Effector memory CD8-positive, alpha-beta T cell (primary cell): ENCODE measurements at regions not wholly inside any gene's neighbourhood (a gene's known extent, or its start where the extent isn't known, plus 50 kb on each side); places are given as distances from the start of the nearest gene placed in this dataset.
"Not testable (repeated sequence)": the region's sequence is repeated elsewhere in the genome, so short reads cannot be mapped to it uniquely, and the experiment has no call there.

Experiments
- ATAC-seq: fragments of 150-1000 bp; cut with Tn5 transposase; replicated peaks from 2 replicates; pipeline ENCODE4 v1.10.0; 2021; ENCODE audit warnings: mild to moderate bottlenecking, moderate library complexity
- DNase-seq, 3 experiments: peaks; one replicate each; pipeline ENCODE4 v3.0.0; 2021
- H3K27ac Mint-ChIP-seq, 2 donors: one replicate each; pipeline ENCODE4 v1.8.0; 2022; ENCODE audit warnings: mild to moderate bottlenecking in 2 of 2, mixed read lengths in 2 of 2, moderate library complexity in 2 of 2
- H3K27me3 Mint-ChIP-seq, 2 donors: one replicate each; pipeline ENCODE4 v1.8.0; 2022; ENCODE audit warnings: mixed read lengths in 2 of 2
- H3K36me3 Mint-ChIP-seq: one replicate; pipeline ENCODE4 v1.8.0; 2022; ENCODE audit warnings: mild to moderate bottlenecking, moderate library complexity, mixed read lengths; ENCODE audit not compliant: insufficient read depth
- H3K4me1 Mint-ChIP-seq, 2 donors: one replicate each; pipeline ENCODE4 v1.8.0; 2022; ENCODE audit warnings: low read depth in 2 of 2, mixed read lengths in 2 of 2
- H3K4me3 Mint-ChIP-seq, 2 donors: one replicate each; pipeline ENCODE4 v1.8.0; 2022; ENCODE audit warnings: mild to moderate bottlenecking in 2 of 2, mixed read lengths in 2 of 2, moderate library complexity in 2 of 2
- H3K9me3 Mint-ChIP-seq, 2 donors: one replicate each; pipeline ENCODE4 v1.8.0; 2022; ENCODE audit warnings: mixed read lengths in 2 of 2

GRCh38 chr14:83184531-83184930, 1650.9 kb upstream of the SEL1L start:
- peaks cover 3% of the 10 kb centered on the region for H3K36me3 Mint-ChIP-seq
- no peaks in the 10 kb centered on the region for H3K4me1 Mint-ChIP-seq
- no peak overlapping the region for H3K27ac Mint-ChIP-seq
- no peaks in the 10 kb centered on the region for H3K27me3 Mint-ChIP-seq
- DNase-seq (no peak), ATAC-seq (no peak)
- H3K9me3 Mint-ChIP-seq = peaks cover 10 to 12% of the 10 kb centered on the region in 2 donors
- H3K4me3 Mint-ChIP-seq = no peak overlapping the region

DNA sequence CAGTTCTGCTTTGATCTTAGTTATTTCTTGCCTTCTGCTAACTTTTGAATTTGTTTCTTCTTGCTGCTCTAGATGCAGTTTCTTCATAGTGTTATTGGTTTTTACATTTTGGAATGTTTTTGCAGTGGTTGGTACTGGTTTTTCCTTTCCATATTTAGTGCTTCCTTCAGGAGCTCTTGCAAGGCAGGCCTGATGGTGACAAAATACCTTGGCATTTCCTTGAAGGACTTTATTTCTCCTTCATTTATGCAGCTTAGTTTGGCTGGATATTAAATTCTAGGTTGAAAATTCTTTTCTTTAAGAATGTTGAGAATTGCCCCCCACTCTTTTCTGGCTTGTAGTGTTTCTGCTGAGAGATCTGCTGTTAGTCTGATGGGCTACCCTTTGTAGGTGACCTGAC, 1654.7 kb upstream of the SEL1L start:
- not testable (repeated sequence) for ATAC-seq, H3K27me3 Mint-ChIP-seq, H3K36me3 Mint-ChIP-seq, DNase-seq, H3K4me1 Mint-ChIP-seq, H3K27ac Mint-ChIP-seq, H3K4me3 Mint-ChIP-seq
- H3K9me3 Mint-ChIP-seq = peaks cover 10 to 31% of the 10 kb centered on the region in 2 donors

- ATAC-seq (no peak), DNase-seq (no peak)
- Mint-ChIP-seq H3K27me3 (no peaks in the 10 kb centered on the region), H3K9me3 (peaks cover 10 to 21% of the 10 kb centered on the region in 2 donors), H3K36me3 (no peaks in the 10 kb centered on the region), H3K4me3 (no peak overlapping the region), H3K4me1 (no peaks in the 10 kb centered on the region), H3K27ac (no peak overlapping the region)
Measured at GRCh38 chr14:83196236-83196635, 1662.6 kb upstream of the SEL1L start.

DNA sequence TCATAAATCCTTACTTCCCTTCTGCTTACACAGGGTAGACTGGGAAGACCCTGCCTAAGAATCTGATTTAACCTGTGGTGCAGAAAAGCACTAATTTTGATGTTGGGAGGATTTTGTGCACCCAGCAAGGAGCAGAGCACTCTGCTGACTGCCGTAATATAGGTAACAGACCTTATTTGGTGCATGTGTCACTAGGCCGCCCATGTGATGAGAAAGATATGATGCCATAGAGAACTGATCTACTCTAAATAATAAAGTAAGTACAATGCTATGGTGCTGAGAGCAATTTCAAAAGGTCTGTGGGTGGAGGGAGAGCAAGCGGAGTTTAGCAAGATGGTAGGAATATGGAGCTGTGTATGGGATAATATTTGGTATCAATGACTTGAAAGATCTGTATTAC, 1663.6 kb upstream of the SEL1L start:
- Mint-ChIP-seq H3K4me3 (no peak overlapping the region), H3K27ac (no peak overlapping the region), H3K4me1 (no peaks in the 10 kb centered on the region), H3K36me3 (no peaks in the 10 kb centered on the region), H3K27me3 (no peaks in the 10 kb centered on the region), H3K9me3 (peaks cover 10% of the 10 kb centered on the region in 2 donors)
- DNase-seq (no peak), ATAC-seq (no peak)

DNA sequence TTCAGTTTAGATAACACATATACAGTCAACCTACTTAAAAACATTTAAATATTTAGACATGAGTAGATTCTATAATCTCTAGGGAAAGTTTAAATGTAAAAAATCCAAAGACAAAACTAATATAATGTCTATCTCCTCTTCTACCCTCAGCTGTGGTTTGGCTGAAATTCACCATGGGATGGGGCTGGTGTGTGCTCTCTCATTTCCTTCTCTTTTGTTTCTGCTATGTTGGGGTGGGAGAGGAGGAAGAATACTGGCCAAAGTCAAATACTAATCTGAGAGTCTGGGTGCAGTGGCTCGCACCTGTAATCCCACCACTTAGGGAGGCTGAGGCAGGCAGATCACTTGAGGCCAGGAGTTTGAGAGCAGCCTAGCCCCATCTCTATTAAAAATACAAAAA, 1673.9 kb upstream of the SEL1L start:
- H3K9me3 Mint-ChIP-seq = peaks cover 0 to 2% of the 10 kb centered on the region in 2 donors
- DNase-seq (no peak), ATAC-seq (no peak)
- H3K27ac Mint-ChIP-seq = no peak overlapping the region
- H3K4me1 Mint-ChIP-seq = no peaks in the 10 kb centered on the region
- no peaks in the 10 kb centered on the region for H3K36me3 Mint-ChIP-seq
- H3K27me3 Mint-ChIP-seq = no peaks in the 10 kb centered on the region
- H3K4me3 Mint-ChIP-seq = no peak overlapping the region

DNA sequence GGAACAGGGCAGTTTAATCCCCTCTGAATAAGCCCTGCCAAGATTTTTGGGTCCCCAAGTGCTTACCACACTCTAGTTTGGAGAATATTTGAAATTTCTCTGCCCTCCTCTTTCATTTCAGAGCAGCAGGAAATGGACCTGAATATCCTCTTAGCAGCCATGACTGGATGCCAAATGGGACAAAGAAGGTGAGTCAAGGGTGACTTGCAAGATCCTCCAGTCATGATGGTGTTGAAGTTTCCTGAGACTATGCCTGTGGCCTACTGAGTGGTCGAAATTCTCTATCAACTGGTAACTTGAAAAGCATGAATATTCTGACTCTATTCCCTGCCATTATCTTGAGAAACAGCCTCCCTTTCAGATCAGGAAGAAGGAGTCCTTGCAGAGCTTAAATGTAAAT, 1674.7 kb upstream of the SEL1L start:
- Mint-ChIP-seq H3K36me3 (no peaks in the 10 kb centered on the region), H3K4me1 (no peaks in the 10 kb centered on the region), H3K27ac (no peak overlapping the region), H3K27me3 (no peaks in the 10 kb centered on the region), H3K9me3 (peaks cover 7 to 8% of the 10 kb centered on the region in 2 donors), H3K4me3 (no peak overlapping the region)
- ATAC-seq (no peak), DNase-seq (no peak)

GRCh38 chr14:83217492-83217891, 1683.8 kb upstream of the SEL1L start:
- ATAC-seq = no peak
- Mint-ChIP-seq H3K9me3 (peaks cover 13 to 40% of the 10 kb centered on the region in 2 donors), H3K27me3 (no peaks in the 10 kb centered on the region), H3K4me3 (no peak overlapping the region), H3K4me1 (no peaks in the 10 kb centered on the region), H3K36me3 (no peaks in the 10 kb centered on the region), H3K27ac (no peak overlapping the region)
- no peak for DNase-seq

DNA sequence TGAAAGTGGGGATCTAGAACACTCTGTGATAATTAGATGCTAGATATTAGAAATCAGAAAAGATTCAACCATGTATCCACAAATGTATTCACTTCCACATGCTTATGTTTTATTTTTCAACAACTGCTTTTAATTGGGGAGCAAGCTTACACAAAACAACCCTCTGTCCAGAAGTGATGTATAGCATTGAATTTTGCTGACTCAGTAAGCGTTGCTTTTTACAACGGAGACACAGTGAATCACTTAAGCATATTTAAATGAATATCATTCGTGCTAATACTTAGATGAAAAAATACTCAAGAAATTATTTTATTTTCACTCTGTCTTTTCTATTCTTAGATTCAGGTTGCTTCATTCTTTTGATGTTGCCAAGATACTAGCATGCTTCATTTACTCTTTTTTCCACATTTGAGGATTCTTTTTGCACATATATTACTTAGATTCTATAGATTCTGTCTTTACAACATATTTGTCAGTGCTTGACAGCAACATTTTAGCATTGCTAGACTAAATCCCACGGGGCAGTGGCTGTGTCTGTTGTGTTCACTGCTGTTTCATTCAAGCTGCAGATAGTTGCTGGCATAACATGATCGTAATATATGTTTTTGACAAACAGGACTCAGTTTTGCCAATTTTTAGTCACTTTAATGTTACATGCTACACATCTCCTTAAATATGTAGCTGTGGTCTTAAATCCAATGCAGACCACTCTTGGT, 1714.4 kb upstream of the SEL1L start:
- ATAC-seq = no peak
- Mint-ChIP-seq H3K4me3 (no peak overlapping the region), H3K27me3 (no peaks in the 10 kb centered on the region), H3K27ac (no peak overlapping the region), H3K9me3 (peaks cover 2 to 12% of the 10 kb centered on the region in 2 donors), H3K4me1 (no peaks in the 10 kb centered on the region), H3K36me3 (no peaks in the 10 kb centered on the region)
- no peak for DNase-seq

DNA sequence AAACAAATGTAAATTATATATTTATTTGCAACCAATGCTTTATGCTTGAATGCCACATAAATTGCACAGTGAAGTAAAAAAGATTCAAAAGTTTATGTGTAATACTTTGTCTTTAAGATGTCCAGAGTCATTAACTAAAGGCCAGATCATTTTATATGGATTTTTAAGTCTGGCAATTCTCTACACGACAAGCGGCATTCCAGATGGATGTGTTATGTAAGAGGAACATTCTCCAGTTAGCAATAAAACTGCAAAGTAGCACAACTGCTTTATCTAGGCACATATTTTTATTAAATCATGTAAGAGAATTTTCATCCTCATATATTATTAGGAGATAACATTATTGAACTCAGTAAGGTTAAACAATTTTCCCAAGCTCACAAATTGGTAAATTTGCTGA, 1717.7 kb upstream of the SEL1L start:
- no peak for DNase-seq
- H3K27me3 Mint-ChIP-seq = no peaks in the 10 kb centered on the region
- peaks cover 0 to 17% of the 10 kb centered on the region in 2 donors for H3K9me3 Mint-ChIP-seq
- no peaks in the 10 kb centered on the region for H3K36me3 Mint-ChIP-seq
- no peak for ATAC-seq
- no peak overlapping the region for H3K27ac Mint-ChIP-seq
- no peak overlapping the region for H3K4me3 Mint-ChIP-seq
- no peaks in the 10 kb centered on the region for H3K4me1 Mint-ChIP-seq

GRCh38 chr14:83253870-83254269, 1720.2 kb upstream of the SEL1L start:
- DNase-seq (no peak), ATAC-seq (no peak)
- H3K9me3 Mint-ChIP-seq = peaks cover 0 to 17% of the 10 kb centered on the region in 2 donors
- no peak overlapping the region for H3K4me3 Mint-ChIP-seq
- H3K4me1 Mint-ChIP-seq = no peaks in the 10 kb centered on the region
- H3K27ac Mint-ChIP-seq = no peak overlapping the region
- H3K36me3 Mint-ChIP-seq = no peaks in the 10 kb centered on the region
- no peaks in the 10 kb centered on the region for H3K27me3 Mint-ChIP-seq

DNA sequence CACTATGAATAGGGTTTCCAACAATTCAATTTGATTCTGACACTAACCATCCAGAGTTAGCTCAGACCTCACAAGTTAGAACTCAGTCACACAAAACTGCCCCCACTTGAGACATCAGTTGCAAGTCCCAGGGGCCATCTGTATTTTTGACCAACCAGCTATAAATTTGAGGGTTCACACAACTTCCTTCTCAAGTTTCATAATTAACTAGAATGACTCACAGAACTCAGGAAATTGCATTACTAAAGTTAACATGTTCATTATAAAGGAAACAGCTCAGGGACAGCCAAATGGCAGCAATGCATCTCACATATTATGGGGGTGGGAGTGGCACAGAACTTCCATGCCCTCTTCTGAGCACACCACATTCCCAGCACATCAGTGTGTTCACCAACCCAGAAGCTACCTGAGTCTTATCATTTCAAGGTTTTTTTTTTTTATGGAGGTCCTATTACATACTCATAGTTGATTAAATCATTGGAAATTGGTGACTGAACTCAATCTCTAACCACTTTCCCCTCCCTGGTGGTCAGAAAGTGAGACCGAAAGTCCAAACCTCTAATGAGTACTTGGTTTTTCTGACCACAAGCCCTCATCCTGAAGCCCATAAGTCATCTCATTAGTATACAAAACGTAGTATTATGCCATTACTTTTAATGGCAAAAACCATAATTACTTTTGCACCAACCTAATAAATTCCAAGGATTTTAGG, 1721.5 kb upstream of the SEL1L start:
- Mint-ChIP-seq H3K36me3 (no peaks in the 10 kb centered on the region), H3K27ac (no peak overlapping the region), H3K4me1 (no peaks in the 10 kb centered on the region), H3K27me3 (no peaks in the 10 kb centered on the region), H3K9me3 (peaks cover 0 to 17% of the 10 kb centered on the region in 2 donors), H3K4me3 (no peak overlapping the region)
- ATAC-seq (no peak), DNase-seq (no peak)

DNA sequence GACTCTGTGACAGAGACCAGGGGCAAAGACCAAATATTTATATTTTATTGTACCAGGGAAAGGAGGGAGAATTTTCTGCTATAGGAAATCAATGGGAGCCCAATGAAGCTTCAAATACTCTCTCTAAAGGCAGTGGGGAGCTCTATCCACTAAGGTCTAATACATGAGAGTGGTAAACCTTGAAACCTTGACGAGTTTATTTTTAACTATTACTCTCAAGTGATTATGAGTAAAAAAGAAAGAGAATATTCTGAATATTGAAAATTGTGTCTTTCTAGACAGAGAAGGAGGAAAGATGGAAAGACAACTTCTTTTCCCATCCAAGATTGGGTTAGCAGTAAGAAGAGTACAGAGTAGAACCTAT, 1722.1 kb upstream of the SEL1L start:
- H3K9me3 Mint-ChIP-seq = peaks cover 0 to 17% of the 10 kb centered on the region in 2 donors
- no peaks in the 10 kb centered on the region for H3K36me3 Mint-ChIP-seq
- H3K4me1 Mint-ChIP-seq = no peaks in the 10 kb centered on the region
- ATAC-seq (no peak), DNase-seq (no peak)
- no peaks in the 10 kb centered on the region for H3K27me3 Mint-ChIP-seq
- H3K4me3 Mint-ChIP-seq = no peak overlapping the region
- H3K27ac Mint-ChIP-seq = no peak overlapping the region

- Mint-ChIP-seq H3K36me3 (no peaks in the 10 kb centered on the region), H3K27me3 (no peaks in the 10 kb centered on the region), H3K4me3 (no peak overlapping the region), H3K27ac (no peak overlapping the region), H3K4me1 (no peaks in the 10 kb centered on the region), H3K9me3 (peaks cover 0 to 17% of the 10 kb centered on the region in 2 donors)
- no peak for ATAC-seq
- DNase-seq = no peak
Measured at GRCh38 chr14:83257466-83258439, 1724.1 kb upstream of the SEL1L start.
